ENCODE measurements at regions not wholly inside any gene's neighbourhood (a gene's known extent, or its start where the extent isn't known, plus 50 kb on each side); places are given as distances from the start of the nearest gene placed in this dataset.

- DNase-seq (ENCODE audit: low read depth in 1 of 2, low spot score in 1 of 2): no peak
- Histone ChIP-seq H3K9me3 (ENCODE audit: low read depth) (no peaks in the 10 kb centered on the region), H3K4me3 (no peak overlapping the region), H3K36me3 (no peaks in the 10 kb centered on the region), H3K4me1 (ENCODE audit: low read depth) (no peaks in the 10 kb centered on the region), H3K27ac (no peak overlapping the region), H3K27me3 (no peaks in the 10 kb centered on the region)
- TF ChIP-seq, protein P1, sequence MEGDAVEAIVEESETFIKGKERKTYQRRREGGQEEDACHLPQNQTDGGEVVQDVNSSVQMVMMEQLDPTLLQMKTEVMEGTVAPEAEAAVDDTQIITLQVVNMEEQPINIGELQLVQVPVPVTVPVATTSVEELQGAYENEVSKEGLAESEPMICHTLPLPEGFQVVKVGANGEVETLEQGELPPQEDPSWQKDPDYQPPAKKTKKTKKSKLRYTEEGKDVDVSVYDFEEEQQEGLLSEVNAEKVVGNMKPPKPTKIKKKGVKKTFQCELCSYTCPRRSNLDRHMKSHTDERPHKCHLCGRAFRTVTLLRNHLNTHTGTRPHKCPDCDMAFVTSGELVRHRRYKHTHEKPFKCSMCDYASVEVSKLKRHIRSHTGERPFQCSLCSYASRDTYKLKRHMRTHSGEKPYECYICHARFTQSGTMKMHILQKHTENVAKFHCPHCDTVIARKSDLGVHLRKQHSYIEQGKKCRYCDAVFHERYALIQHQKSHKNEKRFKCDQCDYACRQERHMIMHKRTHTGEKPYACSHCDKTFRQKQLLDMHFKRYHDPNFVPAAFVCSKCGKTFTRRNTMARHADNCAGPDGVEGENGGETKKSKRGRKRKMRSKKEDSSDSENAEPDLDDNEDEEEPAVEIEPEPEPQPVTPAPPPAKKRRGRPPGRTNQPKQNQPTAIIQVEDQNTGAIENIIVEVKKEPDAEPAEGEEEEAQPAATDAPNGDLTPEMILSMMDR (IDR thresholded peaks at IDR 0.05; ENCODE audit: low read depth, low read length): no peak
Observed at GRCh38 chr2:198788676-198789075, 669.1 kb downstream of the SATB2 start.

- Histone ChIP-seq H3K4me3 (no peak overlapping the region), H3K4me1 (ENCODE audit: low read depth) (no peaks in the 10 kb centered on the region), H3K36me3 (no peaks in the 10 kb centered on the region), H3K27me3 (no peaks in the 10 kb centered on the region), H3K27ac (no peak overlapping the region), H3K9me3 (ENCODE audit: low read depth) (no peaks in the 10 kb centered on the region)
- TF ChIP-seq, protein P1 (IDR thresholded peaks at IDR 0.05; ENCODE audit: low read depth, low read length): no peak
- no peak for DNase-seq (ENCODE audit: low read depth in 1 of 2, low spot score in 1 of 2)
Observed at GRCh38 chr2:198782734-198783133, 675.0 kb downstream of the SATB2 start.

DNA sequence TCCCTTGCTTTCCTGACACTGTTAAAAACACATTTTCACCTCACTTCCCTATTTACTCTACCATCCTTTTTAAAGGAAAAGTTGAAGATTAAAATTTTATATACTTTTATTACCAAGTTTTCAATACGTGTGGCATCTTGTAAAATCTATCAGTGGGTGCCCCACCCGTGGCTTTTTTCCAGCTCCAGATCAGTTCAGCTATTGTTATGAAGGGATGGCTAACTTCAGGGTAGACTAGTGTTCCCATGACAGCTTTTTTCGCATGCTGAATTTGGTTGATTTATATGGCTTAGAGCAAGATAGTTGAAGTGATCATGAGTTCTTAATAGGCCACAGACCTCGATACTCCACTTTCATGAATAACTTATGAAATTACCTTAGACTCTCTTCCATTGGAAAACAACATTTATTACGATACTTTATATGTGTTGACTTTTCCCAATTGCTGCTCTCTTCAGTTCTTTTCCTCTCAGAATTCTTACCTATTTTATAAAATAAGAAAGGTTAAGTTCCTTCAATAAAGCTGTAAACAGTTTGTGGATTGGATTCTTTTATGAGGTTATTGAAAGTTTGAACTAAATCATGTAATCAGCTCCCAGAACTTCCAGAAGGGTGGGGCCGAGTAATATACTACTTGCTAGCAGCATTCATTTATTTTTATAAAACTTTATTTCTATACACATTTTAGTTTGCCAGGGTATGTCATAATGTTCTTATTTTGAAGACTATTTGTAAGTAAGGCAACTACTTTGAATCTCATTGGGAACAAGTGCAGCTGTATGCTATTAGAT lies 680.9 kb downstream of the SATB2 start:
- no peaks in the 10 kb centered on the region for H3K9me3 ChIP-seq (ENCODE audit: low read depth)
- H3K27me3 ChIP-seq: no peaks in the 10 kb centered on the region
- no peak for DNase-seq (ENCODE audit: low read depth in 1 of 2, low spot score in 1 of 2)
- no peak overlapping the region for H3K27ac ChIP-seq
- H3K36me3 ChIP-seq: no peaks in the 10 kb centered on the region
- TF ChIP-seq, protein P1 (IDR thresholded peaks at IDR 0.05; ENCODE audit: low read depth, low read length): no peak
- no peaks in the 10 kb centered on the region for H3K4me1 ChIP-seq (ENCODE audit: low read depth)
- H3K4me3 ChIP-seq: no peak overlapping the region

- H3K9me3 ChIP-seq (ENCODE audit: low read depth): no peaks in the 10 kb centered on the region
- H3K4me1 ChIP-seq (ENCODE audit: low read depth): no peaks in the 10 kb centered on the region
- TF ChIP-seq, protein P1 (IDR thresholded peaks at IDR 0.05; ENCODE audit: low read depth, low read length): no peak
Observed at GRCh38 chr2:198775737-198776136, 682.0 kb downstream of the SATB2 start.

DNA sequence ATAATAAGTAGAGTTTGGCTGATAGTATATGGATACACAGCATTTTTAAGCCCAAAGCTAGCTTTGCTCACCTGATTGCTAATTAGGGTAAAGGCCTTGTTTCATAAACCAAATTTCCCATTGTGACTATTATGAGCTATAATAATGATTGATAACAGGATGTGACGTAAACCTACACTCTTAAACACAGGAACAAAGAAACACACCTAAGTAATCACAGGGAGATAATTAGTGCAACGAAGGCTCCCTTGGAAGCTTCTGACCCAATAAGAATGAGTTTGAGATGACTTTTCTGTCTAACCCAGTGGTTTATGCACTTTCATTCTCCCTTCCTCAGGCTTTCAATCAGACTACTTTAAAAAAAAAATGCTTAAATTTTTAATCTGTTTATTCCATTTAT lies 683.2 kb downstream of the SATB2 start:
- no peaks in the 10 kb centered on the region for H3K27me3 ChIP-seq
- no peak for DNase-seq (ENCODE audit: low read depth in 1 of 2, low spot score in 1 of 2)
- no peaks in the 10 kb centered on the region for H3K9me3 ChIP-seq (ENCODE audit: low read depth)
- no peaks in the 10 kb centered on the region for H3K36me3 ChIP-seq
- H3K4me3 ChIP-seq: no peak overlapping the region
- no peaks in the 10 kb centered on the region for H3K4me1 ChIP-seq (ENCODE audit: low read depth)
- no peak overlapping the region for H3K27ac ChIP-seq
- TF ChIP-seq, protein P1 (IDR thresholded peaks at IDR 0.05; ENCODE audit: low read depth, low read length): no peak

More at GRCh38 chr2:198775737-198776136, 682.0 kb downstream of the SATB2 start:
- DNase-seq (ENCODE audit: low read depth in 1 of 2, low spot score in 1 of 2): no peak
- no peaks in the 10 kb centered on the region for H3K27me3 ChIP-seq
- H3K27ac ChIP-seq: no peak overlapping the region
- no peaks in the 10 kb centered on the region for H3K36me3 ChIP-seq
- no peak overlapping the region for H3K4me3 ChIP-seq

Data from cardiac muscle cell (in vitro differentiated cells and primary cell).